SKM-1 treated with dmso at 0.1 percent for 144 hours (cell line): ENCODE measurements at regions not wholly inside any gene's neighbourhood (a gene's known extent, or its start where the extent isn't known, plus 50 kb on each side); places are given as distances from the start of the nearest gene placed in this dataset.

Source experiments
- DNase-seq: peaks from one replicate; lab custom pipeline; 2025; ENCODE audit not compliant: unreplicated experiment; lab: John Stamatoyannopoulos, UW

GRCh38 chr6:74782346-74782745 lies 423.5 kb downstream of the COL12A1 start:
- DNase-seq: no peak

DNA sequence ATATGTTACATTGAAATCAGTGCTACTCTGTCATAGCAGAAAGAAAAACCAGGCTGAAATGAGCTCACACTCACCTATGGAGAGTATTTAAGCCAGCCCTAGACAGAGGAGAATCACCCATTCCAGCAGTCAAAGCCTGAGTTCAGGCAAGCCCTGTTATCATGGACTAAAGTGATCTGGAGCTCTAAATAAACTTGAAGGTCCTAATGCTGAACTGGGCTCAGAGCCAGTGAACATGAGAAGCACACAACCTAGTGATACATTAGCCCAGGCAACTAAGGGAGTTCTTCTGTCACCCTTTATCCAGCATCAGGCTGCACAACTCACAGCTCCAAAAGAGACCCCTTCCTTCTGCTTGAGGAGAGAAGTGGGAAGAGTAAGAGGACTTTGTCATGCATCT lies 425.0 kb downstream of the COL12A1 start:
- no peak for DNase-seq

DNA sequence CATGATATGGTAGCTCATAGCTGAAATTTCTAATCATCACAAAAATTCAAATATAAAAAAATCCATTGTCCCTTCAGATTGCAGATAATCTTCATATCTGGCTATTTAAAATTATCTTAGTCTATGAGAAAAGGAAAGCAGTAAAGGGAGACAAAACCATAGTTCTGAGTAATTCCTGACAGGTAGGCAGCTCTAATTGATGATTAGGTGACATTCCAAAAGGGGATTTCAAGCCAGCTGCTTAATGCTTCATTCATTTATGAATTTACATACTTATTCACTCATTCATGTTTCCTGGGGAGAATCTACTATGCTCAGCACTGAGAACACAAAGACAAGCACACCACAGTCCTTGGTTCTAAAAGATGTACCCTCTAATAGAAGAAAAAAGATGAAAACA lies 437.1 kb downstream of the COL12A1 start:
- no peak for DNase-seq

GRCh38 chr6:74768120-74768519 lies 437.7 kb downstream of the COL12A1 start:
- no peak for DNase-seq

DNA sequence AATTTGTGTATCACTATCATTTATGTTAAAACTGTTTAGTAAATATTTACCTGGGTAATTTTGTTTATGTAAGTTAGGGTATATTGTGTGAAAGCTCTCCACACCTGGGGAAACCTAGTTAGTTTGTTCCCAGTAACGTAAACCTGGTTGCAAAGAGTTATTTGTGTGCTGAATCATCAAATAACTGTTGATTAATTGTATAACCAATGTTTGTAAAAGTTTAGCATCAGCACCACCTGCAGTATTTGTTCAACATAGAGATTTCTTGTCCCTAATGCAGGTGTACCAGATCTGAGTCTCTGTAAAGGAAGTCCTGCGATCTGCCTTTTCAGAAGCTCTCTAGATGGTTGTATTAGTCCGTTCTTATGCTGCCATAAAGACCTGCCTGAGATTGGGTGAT lies 440.4 kb downstream of the COL12A1 start:
- no peak for DNase-seq

- DNase-seq: no peak
Observed at GRCh38 chr6:74764486-74764885, 441.4 kb downstream of the COL12A1 start.

DNA sequence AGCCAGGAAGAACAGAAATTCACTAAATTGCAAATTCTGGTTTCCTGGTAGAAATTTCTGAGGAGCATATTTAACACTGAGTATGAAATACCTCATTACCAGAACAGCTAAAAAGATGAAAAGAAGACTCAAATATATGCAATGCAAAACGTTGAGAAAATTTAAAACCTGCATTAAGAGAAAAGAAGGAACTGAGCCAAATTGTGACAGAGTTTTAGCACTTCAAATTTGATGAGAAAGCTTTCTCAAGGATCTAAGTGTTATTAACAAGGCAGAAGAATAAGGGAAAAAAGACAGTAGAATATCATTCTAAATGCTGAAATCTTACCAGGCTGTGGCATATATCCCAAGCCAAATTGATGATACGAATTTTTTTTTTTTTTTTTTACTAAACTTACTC lies 443.0 kb downstream of the COL12A1 start:
- DNase-seq: no peak

- DNase-seq: no peak
Observed at GRCh38 chr6:74757813-74758212, 448.0 kb downstream of the COL12A1 start.

GRCh38 chr6:74756923-74757322 lies 448.9 kb downstream of the COL12A1 start:
- no peak for DNase-seq

DNA sequence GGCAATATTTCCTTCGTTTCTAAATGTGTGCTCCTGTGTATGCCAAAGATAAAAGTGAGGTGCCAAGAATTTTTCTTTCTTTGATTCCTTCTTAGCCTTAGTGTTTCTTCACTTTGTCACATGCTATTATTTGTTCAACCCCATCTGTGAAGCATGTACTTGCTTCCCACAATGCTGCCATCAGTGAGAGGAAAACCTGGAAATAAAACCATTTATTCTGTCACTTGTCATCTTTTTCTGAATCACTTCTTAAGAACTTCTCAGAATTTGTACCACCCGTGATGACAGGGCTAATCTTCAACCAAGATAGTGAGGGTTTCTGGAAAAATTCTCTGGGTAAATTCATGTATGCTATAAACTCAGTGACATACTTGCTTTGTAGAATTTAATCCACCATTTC lies 450.1 kb downstream of the COL12A1 start:
- DNase-seq: no peak

DNA sequence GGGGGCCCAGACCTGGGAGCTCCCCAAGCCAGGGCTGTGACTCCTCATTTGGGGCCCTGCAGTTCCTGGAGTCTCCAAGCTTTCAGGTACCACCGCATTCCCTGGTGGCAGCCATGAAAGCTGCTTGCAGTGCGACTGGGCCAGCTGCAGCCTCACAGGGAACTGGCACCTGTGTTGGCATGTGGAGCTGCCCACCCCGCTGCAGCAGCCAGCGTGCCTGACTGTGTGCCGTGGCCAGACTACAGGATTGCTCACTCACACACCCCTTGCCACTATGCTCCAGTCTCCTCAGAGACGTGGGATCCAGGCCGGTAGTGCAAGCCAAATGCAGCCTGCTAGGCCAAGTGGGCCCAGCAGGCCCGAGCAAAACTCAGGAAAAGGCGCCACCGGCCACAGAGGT lies 450.7 kb downstream of the COL12A1 start:
- DNase-seq: no peak

- DNase-seq: no peak
Observed at GRCh38 chr6:74753883-74754600, 451.8 kb downstream of the COL12A1 start.

- no peak for DNase-seq
Observed at GRCh38 chr6:74752303-74752702, 453.6 kb downstream of the COL12A1 start.

DNA sequence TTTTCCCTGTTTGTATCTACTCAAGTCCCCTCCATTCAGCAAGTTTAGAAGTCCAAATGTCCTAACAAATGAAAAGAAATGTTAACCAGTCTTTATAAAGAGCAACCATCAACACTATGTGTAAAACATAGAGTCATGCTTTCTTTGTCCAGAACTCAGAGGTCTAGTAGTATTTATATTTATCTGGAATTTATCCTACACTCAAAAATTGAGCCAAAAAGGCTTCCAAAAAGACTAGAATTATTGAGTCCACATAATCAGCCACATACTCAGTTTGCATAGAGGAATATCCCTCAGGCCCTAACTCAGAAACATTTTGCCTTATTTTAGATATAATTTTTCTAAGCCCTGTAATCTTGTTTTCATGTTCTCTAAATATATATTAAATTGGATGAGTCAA lies 455.0 kb downstream of the COL12A1 start:
- DNase-seq: no peak

DNA sequence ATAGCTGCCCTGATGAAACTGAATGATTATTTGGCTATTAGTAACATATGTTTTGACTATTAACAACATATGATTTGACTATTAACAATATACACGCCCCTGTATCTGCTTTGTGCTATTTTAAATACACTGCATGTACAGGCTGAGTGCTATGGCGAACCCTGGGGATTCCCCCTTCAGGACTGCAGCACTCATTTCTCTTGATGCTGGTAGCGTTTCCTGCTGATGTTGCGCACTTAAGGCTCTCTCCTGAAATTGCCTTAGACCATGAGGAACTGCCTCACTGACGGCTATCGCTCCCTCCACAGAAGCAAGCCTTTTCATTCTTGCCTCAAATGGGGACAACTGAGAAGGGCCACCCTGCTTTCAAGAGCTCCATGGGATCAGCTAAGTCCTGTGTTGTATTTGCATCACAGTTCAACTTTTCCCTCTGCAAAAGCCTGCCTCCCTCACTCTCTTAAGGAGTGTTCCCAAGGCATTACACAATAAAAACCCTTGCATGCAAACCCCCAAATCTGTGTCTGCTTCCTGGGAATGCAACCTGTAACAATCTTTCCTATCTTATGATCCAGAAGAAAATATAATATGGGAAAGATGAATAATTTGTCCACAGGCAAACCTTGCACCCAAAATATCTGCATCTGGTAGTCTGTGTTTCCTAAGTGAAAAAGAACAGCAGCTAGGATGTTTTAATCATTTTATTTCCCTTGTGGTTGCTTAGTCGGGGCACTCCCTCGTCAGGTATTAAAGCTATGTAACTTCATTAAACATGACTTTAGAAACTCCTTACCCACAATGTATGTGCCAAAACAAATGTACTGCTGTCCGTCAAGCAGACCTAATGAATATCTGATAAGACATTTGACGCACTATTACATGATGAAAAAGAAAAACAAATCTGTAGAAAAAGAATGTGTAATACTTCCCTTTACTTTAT lies 456.4 kb downstream of the COL12A1 start:
- DNase-seq: no peak

GRCh38 chr6:74745670-74746069 lies 460.2 kb downstream of the COL12A1 start:
- DNase-seq: no peak

- no peak for DNase-seq
Observed at GRCh38 chr6:74742793-74743508, 462.9 kb downstream of the COL12A1 start.

DNA sequence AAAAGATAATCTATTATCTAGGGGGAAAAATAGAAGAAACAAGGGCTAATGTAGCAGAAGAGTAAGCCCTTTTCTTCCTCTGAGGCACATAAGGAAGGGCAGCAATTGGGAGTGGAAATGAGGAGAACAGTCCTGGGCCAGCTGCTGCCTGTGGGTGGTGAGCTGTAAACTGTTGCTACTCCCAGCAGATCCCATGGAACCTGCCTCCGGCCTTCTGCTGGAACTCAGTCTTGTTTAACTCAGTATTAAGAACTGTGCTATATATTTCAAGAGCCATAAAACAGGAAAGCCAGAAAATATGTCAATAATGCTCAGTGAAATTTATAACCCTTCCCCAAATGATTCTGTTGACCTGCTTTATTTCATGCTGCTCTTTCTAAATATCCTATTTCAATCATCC lies 464.2 kb downstream of the COL12A1 start:
- no peak for DNase-seq

GRCh38 chr6:74735304-74735703 lies 470.5 kb downstream of the COL12A1 start:
- DNase-seq: no peak

- no peak for DNase-seq
Observed at GRCh38 chr6:74734901-74735300, 471.0 kb downstream of the COL12A1 start.

DNA sequence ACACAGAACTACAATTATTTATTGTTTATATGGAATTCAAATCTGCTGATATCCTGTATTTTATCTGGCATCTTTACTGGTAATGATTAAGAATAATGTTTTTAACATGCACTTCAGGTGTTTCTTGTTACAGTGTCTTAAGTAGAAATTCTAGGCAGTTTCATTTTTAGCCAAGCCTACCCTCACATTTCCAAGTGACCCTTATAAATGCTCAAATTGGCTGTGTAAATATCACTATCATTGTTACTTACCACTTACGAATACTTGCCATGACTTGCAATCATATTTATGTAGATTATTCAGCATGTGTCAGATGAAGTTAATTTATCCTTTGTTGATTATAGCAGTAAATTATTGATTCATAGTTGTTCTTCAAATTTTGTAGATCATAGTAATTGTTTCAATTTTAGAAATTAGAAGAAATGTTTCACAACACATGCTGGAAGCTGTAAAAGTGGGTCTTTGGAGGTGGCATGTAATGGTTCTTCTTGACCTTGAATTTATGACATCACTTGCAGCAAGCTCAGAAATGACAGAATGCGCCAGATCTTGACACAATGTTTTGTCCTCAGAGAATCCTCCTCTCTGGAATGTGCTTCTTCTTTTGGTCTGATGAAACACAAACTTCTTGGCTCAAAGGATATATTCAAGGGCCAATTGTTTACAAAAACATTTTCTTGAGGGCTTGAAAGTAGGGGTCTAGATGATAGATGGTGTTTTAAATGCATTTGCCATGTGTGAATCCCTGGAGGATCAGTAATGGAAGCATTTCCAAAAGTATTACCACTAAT lies 471.8 kb downstream of the COL12A1 start:
- DNase-seq: no peak
